Ectodermal cell (in vitro differentiated cells): ENCODE measurements at regions not wholly inside any gene's neighbourhood (a gene's known extent, or its start where the extent isn't known, plus 50 kb on each side); places are given as distances from the start of the nearest gene placed in this dataset.
"Not testable (repeated sequence)": the region's sequence is repeated elsewhere in the genome, so short reads cannot be mapped to it uniquely, and the experiment has no call there.

Experiments used
- H3K27ac ChIP-seq: 2 replicates; pipeline ENCODE4 v1.7.0; 2013; ENCODE audit warnings: mild to moderate bottlenecking, low read depth, low read length; ENCODE audit not compliant: insufficient read depth, poor library complexity, severe bottlenecking
- H3K27me3 ChIP-seq: 2 replicates; pipeline ENCODE4 v1.7.0; 2013; ENCODE audit warnings: mild to moderate bottlenecking, low read length; ENCODE audit not compliant: insufficient read depth, control insufficient read depth, poor library complexity, severe bottlenecking
- H3K36me3 ChIP-seq: one replicate; pipeline ENCODE4 v1.7.0; 2013; ENCODE audit warnings: low read length; ENCODE audit not compliant: control insufficient read depth, insufficient read depth
- H3K4me1 ChIP-seq: one replicate; pipeline ENCODE4 v1.7.0; 2013; ENCODE audit warnings: low read length; ENCODE audit not compliant: control insufficient read depth, insufficient read depth
- H3K4me3 ChIP-seq: 2 replicates; pipeline ENCODE4 v1.7.0; 2013; ENCODE audit warnings: low read depth, low read length, control low read depth; ENCODE audit not compliant: insufficient read depth
- H3K9me3 ChIP-seq: 2 replicates; pipeline ENCODE4 v1.7.0; 2013; ENCODE audit warnings: mild to moderate bottlenecking, low read length, moderate library complexity; ENCODE audit not compliant: control insufficient read depth
- WGBS, 2 experiments: methylation state at CpG; one replicate each; pipeline ENCODE4 v1.1.7; 2013; ENCODE audit warnings: missing lambda C conversion rate in 2 of 2; 5-methylcytosine and 5-hydroxymethylcytosine counted together

DNA sequence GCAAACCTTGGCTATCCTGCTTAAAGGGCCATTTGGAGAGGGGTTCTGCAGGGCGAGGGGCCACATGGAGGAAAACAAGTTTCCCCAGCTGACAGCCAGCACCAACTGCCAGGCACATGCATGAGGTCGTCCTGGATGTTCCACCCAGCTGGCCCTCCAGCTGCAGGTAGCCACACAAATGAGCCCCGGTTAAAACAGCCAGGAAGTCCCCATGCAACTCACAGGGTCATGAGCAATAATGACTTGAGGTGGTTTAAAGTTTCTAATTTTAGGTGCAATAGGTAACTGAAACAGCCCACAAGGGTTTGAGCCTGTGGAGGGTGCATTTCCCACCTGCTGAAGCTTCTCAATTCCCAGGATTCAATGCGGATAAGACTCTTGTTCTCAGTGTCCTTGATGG, 160.8 kb upstream of the CCZ1B start:
- H3K27ac ChIP-seq, H3K9me3 ChIP-seq, H3K4me1 ChIP-seq, H3K27me3 ChIP-seq, H3K36me3 ChIP-seq, H3K4me3 ChIP-seq: not testable (repeated sequence)
- 89 to 91% methylated on average over 4 of the region's 4 CpGs for WGBS, 2 experiments

DNA sequence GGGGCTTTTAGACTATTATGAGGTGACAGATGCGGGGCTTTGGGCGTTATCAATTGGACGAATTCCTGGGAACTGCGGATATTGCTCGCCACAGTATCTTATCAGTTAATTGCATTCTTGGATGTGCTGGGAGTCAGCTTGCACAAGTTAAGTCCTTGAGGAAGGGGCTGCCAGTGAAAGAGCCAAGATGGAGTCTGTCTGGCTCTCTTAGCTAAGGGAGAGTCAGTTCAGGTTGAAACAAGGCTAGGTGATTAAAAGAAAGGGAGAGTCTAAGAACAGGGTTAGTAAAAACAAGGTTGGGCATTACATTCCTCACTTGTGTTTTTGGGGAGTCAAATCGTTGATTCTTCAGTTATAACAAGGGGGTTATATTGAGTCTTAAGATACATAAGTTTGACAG, 162.5 kb upstream of the CCZ1B start:
- not testable (repeated sequence) for H3K4me3 ChIP-seq, H3K27me3 ChIP-seq, H3K36me3 ChIP-seq, H3K9me3 ChIP-seq, H3K27ac ChIP-seq, H3K4me1 ChIP-seq
- 93 to 95% methylated on average over 6 of the region's 6 CpGs for WGBS, 2 experiments

- not testable (repeated sequence) for H3K4me1 ChIP-seq, H3K36me3 ChIP-seq, H3K4me3 ChIP-seq, H3K27ac ChIP-seq, H3K27me3 ChIP-seq, H3K9me3 ChIP-seq
- WGBS, 2 experiments: 87 to 96% methylated on average over 5 of the region's 5 CpGs
These were observed 163.9 kb upstream of the CCZ1B start for GRCh38 chr7:6989968-6990367.

DNA sequence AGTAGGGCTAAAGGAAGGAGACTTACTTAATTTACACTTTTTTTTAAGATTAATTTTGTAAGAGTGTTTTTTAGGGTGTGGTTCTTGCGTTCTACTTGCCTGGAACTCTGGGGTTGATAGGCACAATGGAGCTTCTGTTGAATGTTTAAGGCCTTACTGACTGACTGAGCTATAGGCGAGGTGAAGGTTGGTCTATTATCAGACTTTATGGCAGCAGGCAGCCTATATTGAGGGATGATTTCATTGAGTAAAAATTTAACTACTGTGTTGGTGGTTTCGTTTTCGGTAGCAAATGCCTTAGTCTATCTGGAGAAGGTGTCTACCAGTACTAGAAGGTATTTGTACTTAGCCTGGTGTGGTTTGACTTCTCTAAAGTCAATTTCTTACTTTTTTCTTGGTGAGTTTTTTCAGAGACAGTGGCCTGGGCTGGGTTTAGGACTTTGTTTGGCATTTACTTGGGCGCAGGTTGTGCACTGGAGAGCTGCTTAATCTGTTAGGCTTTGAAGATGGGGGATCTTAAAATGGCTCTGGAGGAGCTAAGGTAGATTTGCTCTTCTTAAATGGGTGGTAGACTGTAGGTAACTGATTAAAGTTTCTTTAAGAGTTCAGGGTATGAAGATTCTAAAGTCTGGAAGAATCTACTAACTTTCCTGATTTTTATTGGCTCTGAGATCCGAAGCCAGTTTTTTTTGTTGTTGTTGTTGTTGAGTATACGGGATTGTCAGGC, 164.5 kb upstream of the CCZ1B start:
- not testable (repeated sequence) for H3K9me3 ChIP-seq, H3K36me3 ChIP-seq, H3K27me3 ChIP-seq, H3K27ac ChIP-seq, H3K4me1 ChIP-seq, H3K4me3 ChIP-seq
- 86 to 90% methylated on average over 7 of the region's 7 CpGs for WGBS, 2 experiments

- H3K27ac ChIP-seq, H3K9me3 ChIP-seq, H3K27me3 ChIP-seq, H3K4me1 ChIP-seq, H3K4me3 ChIP-seq, H3K36me3 ChIP-seq: not testable (repeated sequence)
- WGBS, 2 experiments: 60% methylated on average over 13 of the region's 13 CpGs
These were observed 165.1 kb upstream of the CCZ1B start for GRCh38 chr7:6991169-6991611.

DNA sequence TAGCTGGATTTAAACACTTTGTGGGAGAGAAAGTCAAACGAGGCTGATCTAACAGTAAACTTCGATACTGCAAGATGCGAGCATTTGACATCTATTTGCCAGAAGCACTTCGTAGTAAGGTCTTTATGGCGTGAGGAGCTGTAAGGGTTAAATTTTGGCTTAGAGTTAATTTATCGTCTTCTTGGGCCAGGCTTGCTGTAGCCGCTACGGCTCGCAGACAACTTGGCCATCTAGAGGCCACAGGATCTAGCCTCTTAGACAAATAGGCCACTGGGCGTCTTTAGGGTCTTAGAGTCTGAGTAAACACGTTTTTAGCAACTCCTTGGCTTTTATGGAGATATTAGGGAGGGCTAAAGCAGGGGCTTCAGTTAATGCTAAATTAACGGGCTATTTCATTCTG, 165.6 kb upstream of the CCZ1B start:
- 62 to 74% methylated on average over 9 of the region's 12 CpGs for WGBS, 2 experiments
- not testable (repeated sequence) for H3K4me3 ChIP-seq

DNA sequence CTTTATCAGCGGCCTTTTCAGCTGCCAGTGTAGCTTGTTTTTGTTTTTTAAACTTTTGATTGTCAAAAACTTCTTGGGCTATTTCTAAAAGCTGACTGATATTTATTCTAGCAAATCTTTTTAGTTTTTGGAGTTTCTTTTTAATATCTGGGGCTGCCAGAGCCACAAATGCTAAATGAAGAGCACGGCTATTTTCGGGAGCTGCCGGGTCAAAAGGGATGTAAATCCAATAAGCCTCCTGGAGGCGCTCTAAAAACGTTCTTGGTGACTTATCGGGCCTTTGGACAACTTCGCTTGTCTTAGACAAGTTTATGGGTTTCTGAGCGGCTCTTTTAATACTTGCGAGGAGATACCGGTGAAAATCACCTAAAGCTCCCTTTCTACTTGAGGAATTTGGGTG, 166.1 kb upstream of the CCZ1B start:
- 93 to 95% methylated on average over 10 to 11 of the region's 11 CpGs for WGBS, 2 experiments
- H3K9me3 ChIP-seq, H3K36me3 ChIP-seq, H3K4me1 ChIP-seq, H3K27ac ChIP-seq, H3K4me3 ChIP-seq, H3K27me3 ChIP-seq: not testable (repeated sequence)

More for the DNA sequence above, 165.6 kb upstream of the CCZ1B start:
- not testable (repeated sequence) for H3K27me3 ChIP-seq, H3K4me1 ChIP-seq, H3K27ac ChIP-seq, H3K9me3 ChIP-seq, H3K36me3 ChIP-seq

- H3K9me3 ChIP-seq, H3K27me3 ChIP-seq, H3K36me3 ChIP-seq, H3K4me1 ChIP-seq, H3K27ac ChIP-seq, H3K4me3 ChIP-seq: not testable (repeated sequence)
- WGBS, 2 experiments: 89 to 95% methylated on average over 15 to 16 of the region's 16 CpGs
These were observed 169.0 kb upstream of the CCZ1B start for GRCh38 chr7:6995026-6995425.

- whole genome bisulfite sequencing, 2 experiments: 88 to 97% methylated on average over 7 of the region's 7 CpGs
These were observed 169.6 kb upstream of the CCZ1B start for GRCh38 chr7:6995493-6996289.

GRCh38 chr7:6999067-6999666, 173.1 kb upstream of the CCZ1B start:
- H3K4me1 ChIP-seq, H3K36me3 ChIP-seq, H3K9me3 ChIP-seq, H3K27me3 ChIP-seq, H3K4me3 ChIP-seq, H3K27ac ChIP-seq: not testable (repeated sequence)
- 93 to 99% methylated on average over 4 to 5 of the region's 5 CpGs for WGBS, 2 experiments

More at GRCh38 chr7:6995493-6996289, 169.6 kb upstream of the CCZ1B start:
- not testable (repeated sequence) for H3K36me3 ChIP-seq, H3K27me3 ChIP-seq, H3K4me1 ChIP-seq, H3K4me3 ChIP-seq, H3K27ac ChIP-seq, H3K9me3 ChIP-seq
